GM23338 (cell line): ENCODE measurements at regions not wholly inside any gene's neighbourhood (a gene's known extent, or its start where the extent isn't known, plus 50 kb on each side); places are given as distances from the start of the nearest gene placed in this dataset.

Experiments
- ATAC-seq: fragments of 200-7000 bp; cut with Tn5 transposase; 3 replicates; pipeline ENCODE4 v1.9.1; 2020
- DNase-seq: peaks from one replicate; pipeline ENCODE4 v3.0.0-alpha.2; 2015; ENCODE audit warnings: low spot score
- H2AFZ ChIP-seq: fragments of 200-600 bp; sonication (generic); 2 replicates; pipeline ENCODE4 v1.8.0; 2016; ENCODE audit warnings: antibody characterized with exemption, mild to moderate bottlenecking, moderate library complexity
- H3F3A ChIP-seq: fragments of 200-600 bp; sonication (generic); replicated peaks from 2 replicates; pipeline ENCODE4 v1.8.0; 2017; ENCODE audit warnings: antibody characterized with exemption, mixed run types, low read depth
- H3K27ac ChIP-seq: fragments of 200-600 bp; sonication (generic); 2 replicates; pipeline ENCODE4 v1.6.1; 2016; ENCODE audit warnings: low read depth
- H3K27me3 ChIP-seq: fragments of 200-600 bp; sonication (generic); 2 replicates; pipeline ENCODE4 v1.8.0; 2016; ENCODE audit warnings: mild to moderate bottlenecking, mixed run types, moderate library complexity; ENCODE audit not compliant: insufficient read depth
- H3K36me3 ChIP-seq: fragments of 200-600 bp; sonication (generic); 2 replicates; pipeline ENCODE4 v1.8.0; 2016; ENCODE audit warnings: mild to moderate bottlenecking; ENCODE audit not compliant: insufficient read depth
- H3K4me1 ChIP-seq: fragments of 200-600 bp; sonication (generic); 2 replicates; pipeline ENCODE4 v1.8.0; 2016; ENCODE audit warnings: mild to moderate bottlenecking, moderate library complexity; ENCODE audit not compliant: insufficient read depth
- H3K4me2 ChIP-seq: fragments of 200-600 bp; sonication (generic); 2 replicates; pipeline ENCODE4 v1.7.1; 2017; ENCODE audit warnings: mixed run types
- H3K4me3 ChIP-seq: fragments of 200-600 bp; sonication (generic); 2 replicates; pipeline ENCODE4 v1.6.1; 2016; ENCODE audit warnings: mixed run types
- H3K79me2 ChIP-seq: fragments of 200-600 bp; sonication (generic); replicated peaks from 2 replicates; pipeline ENCODE4 v1.8.0; 2017; ENCODE audit warnings: mild to moderate bottlenecking; ENCODE audit not compliant: insufficient read depth
- H3K9me2 ChIP-seq: fragments of 200-600 bp; sonication (generic); 2 replicates; pipeline ENCODE4 v1.8.0; 2017; ENCODE audit not compliant: insufficient read depth
- H4K20me1 ChIP-seq: fragments of 200-600 bp; sonication (generic); replicated peaks from 2 replicates; pipeline ENCODE4 v1.8.0; 2017; ENCODE audit warnings: mild to moderate bottlenecking; ENCODE audit not compliant: insufficient read depth
- H3K27ac Mint-ChIP-seq: 2 replicates; pipeline ENCODE4 v1.8.0; 2020; ENCODE audit warnings: inconsistent platforms, mild to moderate bottlenecking, moderate library complexity, mixed read lengths
- H3K27me3 Mint-ChIP-seq: 3 replicates; pipeline ENCODE4 v1.8.0; 2022; ENCODE audit warnings: low read depth, mild to moderate bottlenecking, moderate library complexity, mixed read lengths, inconsistent platforms; ENCODE audit not compliant: insufficient read depth, poor library complexity
- H3K36me3 Mint-ChIP-seq: 3 replicates; pipeline ENCODE4 v1.8.0; 2021; ENCODE audit warnings: low read depth, mild to moderate bottlenecking, inconsistent platforms, moderate library complexity, mixed read lengths
- H3K4me1 Mint-ChIP-seq: 3 replicates; pipeline ENCODE4 v1.8.0; 2020; ENCODE audit warnings: mild to moderate bottlenecking, inconsistent platforms, mixed read lengths
- H3K4me3 Mint-ChIP-seq: 3 replicates; pipeline ENCODE4 v1.8.0; 2021; ENCODE audit warnings: moderate library complexity, mild to moderate bottlenecking, inconsistent platforms, mixed read lengths
- H3K9me3 Mint-ChIP-seq: 3 replicates; pipeline ENCODE4 v1.8.0; 2020; ENCODE audit warnings: moderate library complexity, mild to moderate bottlenecking, inconsistent platforms, mixed read lengths
- CREB1 ChIP-seq: fragments of 250-450 bp; sonication (Bioruptor Pico); IDR thresholded peaks from 2 replicates; pipeline ENCODE4 v1.5.0; 2020; ENCODE audit warnings: low read depth, mild to moderate bottlenecking, moderate library complexity
- EZH2 ChIP-seq: fragments of 200-600 bp; sonication (generic); IDR thresholded peaks from one replicate; pipeline ENCODE4 v1.8.0; 2017; ENCODE audit warnings: antibody characterized with exemption, mild to moderate bottlenecking, low read depth; ENCODE audit not compliant: unreplicated experiment
- EZH2phosphoT487 ChIP-seq: fragments of 200-600 bp; sonication (generic); IDR thresholded peaks from one replicate; pipeline ENCODE4 v1.8.1; 2018; ENCODE audit warnings: antibody characterized with exemption; ENCODE audit not compliant: unreplicated experiment
- JUNB ChIP-seq: IDR thresholded peaks from one replicate; pipeline ENCODE4 v1.6.1; 2016; ENCODE audit warnings: antibody characterized with exemption; ENCODE audit not compliant: unreplicated experiment
- NANOG ChIP-seq: IDR thresholded peaks from 2 replicates; pipeline ENCODE4 v1.6.1; 2016; ENCODE audit warnings: antibody characterized with exemption, borderline replicate concordance
- POLR2AphosphoS5 ChIP-seq: IDR thresholded peaks from 2 replicates; pipeline ENCODE4 v1.6.1; 2016; ENCODE audit warnings: antibody characterized with exemption, low read depth
- STAT1 ChIP-seq: IDR thresholded peaks from one replicate; pipeline ENCODE4 v1.6.1; 2016; ENCODE audit warnings: antibody characterized with exemption; ENCODE audit not compliant: unreplicated experiment
- ZNF114 ChIP-seq: fragments of 250-450 bp; sonication (Bioruptor Pico); IDR thresholded peaks from 2 replicates; pipeline ENCODE4 v1.5.0; 2020; ENCODE audit warnings: mild to moderate bottlenecking, moderate library complexity
- ZNF331 ChIP-seq: fragments of 250-450 bp; sonication (Bioruptor Pico); IDR thresholded peaks from 2 replicates; pipeline ENCODE4 v1.5.0; 2020; ENCODE audit warnings: low read depth, mild to moderate bottlenecking, moderate library complexity
- TF ChIP-seq, protein P1 (sequence below): IDR thresholded peaks from 2 replicates; pipeline ENCODE4 v1.6.1; 2016; ENCODE audit warnings: antibody characterized with exemption
- TF ChIP-seq, protein P2 (sequence below): fragments of 250-450 bp; sonication (Bioruptor Pico); IDR thresholded peaks from 2 replicates; pipeline ENCODE4 v1.5.0; 2020; ENCODE audit warnings: mild to moderate bottlenecking, moderate library complexity
- TF ChIP-seq, protein P3 (sequence below): IDR thresholded peaks from one replicate; pipeline ENCODE4 v1.6.1; 2018; ENCODE audit warnings: antibody characterized with exemption; ENCODE audit not compliant: unreplicated experiment
- TF ChIP-seq, protein P4 (sequence below), 2 experiments: fragments of 200-600 bp in 1 of 2; sonication (generic) in 1 of 2; conservative IDR thresholded peaks; 2 replicates each; pipeline versions ENCODE4 v1.5.1 to v1.6.1; 2016 to 2017; ENCODE audit warnings: antibody characterized with exemption in 2 of 2, low read depth in 2 of 2, mild to moderate bottlenecking in 2 of 2, moderate library complexity in 1 of 2

DNA sequence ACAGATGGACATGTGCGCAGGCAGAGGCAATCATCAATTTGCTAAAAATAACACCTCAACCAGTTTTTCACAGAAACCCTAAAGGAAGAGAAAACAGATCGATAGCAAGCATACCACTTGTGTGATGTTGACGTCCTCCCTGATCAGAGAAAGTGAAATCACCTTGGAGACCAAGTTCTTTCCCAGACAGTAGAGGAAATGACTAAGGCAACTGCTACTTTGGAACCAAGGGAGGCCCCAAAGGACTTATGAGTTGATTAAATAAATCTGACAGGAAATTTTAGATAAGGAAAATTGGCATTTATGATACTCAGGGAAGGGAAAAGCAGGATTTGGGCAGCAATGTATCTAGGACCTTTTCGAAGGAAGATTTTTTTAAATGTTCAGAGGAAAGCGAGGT, 267.1 kb upstream of the ASIC2 start:
- H3K4me1 Mint-ChIP-seq: peaks cover 4% of the 10 kb centered on the region; the same call in 2 of the 3 replicates
- Histone ChIP-seq H3K4me1 (no peaks in the 10 kb centered on the region), H4K20me1 (no peaks in the 10 kb centered on the region), H3K79me2 (no peaks in the 10 kb centered on the region), H3F3A (no peaks in the 10 kb centered on the region), H3K27ac (no peak overlapping the region), H3K4me3 (no peak overlapping the region), H2AFZ (no peak overlapping the region), H3K9me2 (peaks cover 10% of the 10 kb centered on the region; the same call in 1 of the 2 replicates), H3K36me3 (peaks cover 3% of the 10 kb centered on the region; the same call in 1 of the 2 replicates), H3K27me3 (no peaks in the 10 kb centered on the region), H3K4me2 (no peak overlapping the region)
- H3K36me3 Mint-ChIP-seq: peaks cover 4% of the 10 kb centered on the region; the same call in 1 of the 3 replicates
- H3K27ac Mint-ChIP-seq: no peak overlapping the region
- H3K27me3 Mint-ChIP-seq: peaks cover 2% of the 10 kb centered on the region
- DNase-seq (no peak), ATAC-seq (no peak)
- H3K4me3 Mint-ChIP-seq: no peak overlapping the region
- TF ChIP-seq, protein P1, sequence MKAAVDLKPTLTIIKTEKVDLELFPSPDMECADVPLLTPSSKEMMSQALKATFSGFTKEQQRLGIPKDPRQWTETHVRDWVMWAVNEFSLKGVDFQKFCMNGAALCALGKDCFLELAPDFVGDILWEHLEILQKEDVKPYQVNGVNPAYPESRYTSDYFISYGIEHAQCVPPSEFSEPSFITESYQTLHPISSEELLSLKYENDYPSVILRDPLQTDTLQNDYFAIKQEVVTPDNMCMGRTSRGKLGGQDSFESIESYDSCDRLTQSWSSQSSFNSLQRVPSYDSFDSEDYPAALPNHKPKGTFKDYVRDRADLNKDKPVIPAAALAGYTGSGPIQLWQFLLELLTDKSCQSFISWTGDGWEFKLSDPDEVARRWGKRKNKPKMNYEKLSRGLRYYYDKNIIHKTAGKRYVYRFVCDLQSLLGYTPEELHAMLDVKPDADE: no peak
- TF ChIP-seq, protein P2, sequence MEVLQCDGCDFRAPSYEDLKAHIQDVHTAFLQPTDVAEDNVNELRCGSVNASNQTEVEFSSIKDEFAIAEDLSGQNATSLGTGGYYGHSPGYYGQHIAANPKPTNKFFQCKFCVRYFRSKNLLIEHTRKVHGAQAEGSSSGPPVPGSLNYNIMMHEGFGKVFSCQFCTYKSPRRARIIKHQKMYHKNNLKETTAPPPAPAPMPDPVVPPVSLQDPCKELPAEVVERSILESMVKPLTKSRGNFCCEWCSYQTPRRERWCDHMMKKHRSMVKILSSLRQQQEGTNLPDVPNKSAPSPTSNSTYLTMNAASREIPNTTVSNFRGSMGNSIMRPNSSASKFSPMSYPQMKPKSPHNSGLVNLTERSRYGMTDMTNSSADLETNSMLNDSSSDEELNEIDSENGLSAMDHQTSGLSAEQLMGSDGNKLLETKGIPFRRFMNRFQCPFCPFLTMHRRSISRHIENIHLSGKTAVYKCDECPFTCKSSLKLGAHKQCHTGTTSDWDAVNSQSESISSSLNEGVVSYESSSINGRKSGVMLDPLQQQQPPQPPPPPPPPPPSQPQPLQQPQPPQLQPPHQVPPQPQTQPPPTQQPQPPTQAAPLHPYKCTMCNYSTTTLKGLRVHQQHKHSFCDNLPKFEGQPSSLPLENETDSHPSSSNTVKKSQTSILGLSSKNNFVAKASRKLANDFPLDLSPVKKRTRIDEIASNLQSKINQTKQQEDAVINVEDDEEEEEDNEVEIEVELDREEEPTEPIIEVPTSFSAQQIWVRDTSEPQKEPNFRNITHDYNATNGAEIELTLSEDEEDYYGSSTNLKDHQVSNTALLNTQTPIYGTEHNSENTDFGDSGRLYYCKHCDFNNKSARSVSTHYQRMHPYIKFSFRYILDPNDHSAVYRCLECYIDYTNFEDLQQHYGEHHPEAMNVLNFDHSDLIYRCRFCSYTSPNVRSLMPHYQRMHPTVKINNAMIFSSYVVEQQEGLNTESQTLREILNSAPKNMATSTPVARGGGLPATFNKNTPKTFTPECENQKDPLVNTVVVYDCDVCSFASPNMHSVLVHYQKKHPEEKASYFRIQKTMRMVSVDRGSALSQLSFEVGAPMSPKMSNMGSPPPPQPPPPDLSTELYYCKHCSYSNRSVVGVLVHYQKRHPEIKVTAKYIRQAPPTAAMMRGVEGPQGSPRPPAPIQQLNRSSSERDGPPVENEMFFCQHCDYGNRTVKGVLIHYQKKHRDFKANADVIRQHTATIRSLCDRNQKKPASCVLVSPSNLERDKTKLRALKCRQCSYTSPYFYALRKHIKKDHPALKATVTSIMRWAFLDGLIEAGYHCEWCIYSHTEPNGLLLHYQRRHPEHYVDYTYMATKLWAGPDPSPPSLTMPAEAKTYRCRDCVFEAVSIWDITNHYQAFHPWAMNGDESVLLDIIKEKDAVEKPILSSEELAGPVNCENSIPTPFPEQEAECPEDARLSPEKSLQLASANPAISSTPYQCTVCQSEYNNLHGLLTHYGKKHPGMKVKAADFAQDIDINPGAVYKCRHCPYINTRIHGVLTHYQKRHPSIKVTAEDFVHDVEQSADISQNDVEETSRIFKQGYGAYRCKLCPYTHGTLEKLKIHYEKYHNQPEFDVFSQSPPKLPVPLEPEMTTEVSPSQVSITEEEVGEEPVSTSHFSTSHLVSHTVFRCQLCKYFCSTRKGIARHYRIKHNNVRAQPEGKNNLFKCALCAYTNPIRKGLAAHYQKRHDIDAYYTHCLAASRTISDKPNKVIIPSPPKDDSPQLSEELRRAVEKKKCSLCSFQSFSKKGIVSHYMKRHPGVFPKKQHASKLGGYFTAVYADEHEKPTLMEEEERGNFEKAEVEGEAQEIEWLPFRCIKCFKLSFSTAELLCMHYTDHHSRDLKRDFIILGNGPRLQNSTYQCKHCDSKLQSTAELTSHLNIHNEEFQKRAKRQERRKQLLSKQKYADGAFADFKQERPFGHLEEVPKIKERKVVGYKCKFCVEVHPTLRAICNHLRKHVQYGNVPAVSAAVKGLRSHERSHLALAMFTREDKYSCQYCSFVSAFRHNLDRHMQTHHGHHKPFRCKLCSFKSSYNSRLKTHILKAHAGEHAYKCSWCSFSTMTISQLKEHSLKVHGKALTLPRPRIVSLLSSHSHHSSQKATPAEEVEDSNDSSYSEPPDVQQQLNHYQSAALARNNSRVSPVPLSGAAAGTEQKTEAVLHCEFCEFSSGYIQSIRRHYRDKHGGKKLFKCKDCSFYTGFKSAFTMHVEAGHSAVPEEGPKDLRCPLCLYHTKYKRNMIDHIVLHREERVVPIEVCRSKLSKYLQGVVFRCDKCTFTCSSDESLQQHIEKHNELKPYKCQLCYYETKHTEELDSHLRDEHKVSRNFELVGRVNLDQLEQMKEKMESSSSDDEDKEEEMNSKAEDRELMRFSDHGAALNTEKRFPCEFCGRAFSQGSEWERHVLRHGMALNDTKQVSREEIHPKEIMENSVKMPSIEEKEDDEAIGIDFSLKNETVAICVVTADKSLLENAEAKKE (CRISPR knock-in tag): no peak
- TF ChIP-seq, protein P3, sequence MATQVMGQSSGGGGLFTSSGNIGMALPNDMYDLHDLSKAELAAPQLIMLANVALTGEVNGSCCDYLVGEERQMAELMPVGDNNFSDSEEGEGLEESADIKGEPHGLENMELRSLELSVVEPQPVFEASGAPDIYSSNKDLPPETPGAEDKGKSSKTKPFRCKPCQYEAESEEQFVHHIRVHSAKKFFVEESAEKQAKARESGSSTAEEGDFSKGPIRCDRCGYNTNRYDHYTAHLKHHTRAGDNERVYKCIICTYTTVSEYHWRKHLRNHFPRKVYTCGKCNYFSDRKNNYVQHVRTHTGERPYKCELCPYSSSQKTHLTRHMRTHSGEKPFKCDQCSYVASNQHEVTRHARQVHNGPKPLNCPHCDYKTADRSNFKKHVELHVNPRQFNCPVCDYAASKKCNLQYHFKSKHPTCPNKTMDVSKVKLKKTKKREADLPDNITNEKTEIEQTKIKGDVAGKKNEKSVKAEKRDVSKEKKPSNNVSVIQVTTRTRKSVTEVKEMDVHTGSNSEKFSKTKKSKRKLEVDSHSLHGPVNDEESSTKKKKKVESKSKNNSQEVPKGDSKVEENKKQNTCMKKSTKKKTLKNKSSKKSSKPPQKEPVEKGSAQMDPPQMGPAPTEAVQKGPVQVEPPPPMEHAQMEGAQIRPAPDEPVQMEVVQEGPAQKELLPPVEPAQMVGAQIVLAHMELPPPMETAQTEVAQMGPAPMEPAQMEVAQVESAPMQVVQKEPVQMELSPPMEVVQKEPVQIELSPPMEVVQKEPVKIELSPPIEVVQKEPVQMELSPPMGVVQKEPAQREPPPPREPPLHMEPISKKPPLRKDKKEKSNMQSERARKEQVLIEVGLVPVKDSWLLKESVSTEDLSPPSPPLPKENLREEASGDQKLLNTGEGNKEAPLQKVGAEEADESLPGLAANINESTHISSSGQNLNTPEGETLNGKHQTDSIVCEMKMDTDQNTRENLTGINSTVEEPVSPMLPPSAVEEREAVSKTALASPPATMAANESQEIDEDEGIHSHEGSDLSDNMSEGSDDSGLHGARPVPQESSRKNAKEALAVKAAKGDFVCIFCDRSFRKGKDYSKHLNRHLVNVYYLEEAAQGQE: no peak
- no peak for TF ChIP-seq ZNF331 (CRISPR knock-in tag)
- TF ChIP-seq JUNB: no peak
- no peak for TF ChIP-seq NANOG
- TF ChIP-seq CREB1 (CRISPR knock-in tag): no peak
- no peak for TF ChIP-seq ZNF114
- TF ChIP-seq, protein P4, sequence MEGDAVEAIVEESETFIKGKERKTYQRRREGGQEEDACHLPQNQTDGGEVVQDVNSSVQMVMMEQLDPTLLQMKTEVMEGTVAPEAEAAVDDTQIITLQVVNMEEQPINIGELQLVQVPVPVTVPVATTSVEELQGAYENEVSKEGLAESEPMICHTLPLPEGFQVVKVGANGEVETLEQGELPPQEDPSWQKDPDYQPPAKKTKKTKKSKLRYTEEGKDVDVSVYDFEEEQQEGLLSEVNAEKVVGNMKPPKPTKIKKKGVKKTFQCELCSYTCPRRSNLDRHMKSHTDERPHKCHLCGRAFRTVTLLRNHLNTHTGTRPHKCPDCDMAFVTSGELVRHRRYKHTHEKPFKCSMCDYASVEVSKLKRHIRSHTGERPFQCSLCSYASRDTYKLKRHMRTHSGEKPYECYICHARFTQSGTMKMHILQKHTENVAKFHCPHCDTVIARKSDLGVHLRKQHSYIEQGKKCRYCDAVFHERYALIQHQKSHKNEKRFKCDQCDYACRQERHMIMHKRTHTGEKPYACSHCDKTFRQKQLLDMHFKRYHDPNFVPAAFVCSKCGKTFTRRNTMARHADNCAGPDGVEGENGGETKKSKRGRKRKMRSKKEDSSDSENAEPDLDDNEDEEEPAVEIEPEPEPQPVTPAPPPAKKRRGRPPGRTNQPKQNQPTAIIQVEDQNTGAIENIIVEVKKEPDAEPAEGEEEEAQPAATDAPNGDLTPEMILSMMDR (conservative IDR thresholded peaks at IDR 0.05; ENCODE audit: low read depth in 2 of 2): no peak
- no peak for TF ChIP-seq POLR2AphosphoS5
- no peak for TF ChIP-seq EZH2
- TF ChIP-seq STAT1: no peak
- TF ChIP-seq EZH2phosphoT487: no peak
- peaks cover 21% of the 10 kb centered on the region for H3K9me3 Mint-ChIP-seq
